Stimulated activated naive CD8-positive, alpha-beta T cell treated with anti-CD3 and anti-CD28 coated beads, Interleukin-15, Interleukin-2, amounts not matched to agents 100 U/mL and 50 U/mL, for 24 hours (primary cell): ENCODE measurements at regions not wholly inside any gene's neighbourhood (a gene's known extent, or its start where the extent isn't known, plus 50 kb on each side); places are given as distances from the start of the nearest gene placed in this dataset.

Source experiments
- ATAC-seq: fragments of 150-1000 bp; cut with Tn5 transposase; one replicate; pipeline ENCODE4 v1.10.0; 2021
- DNase-seq: peaks from one replicate; pipeline ENCODE4 v3.0.0; 2021

GRCh38 chr2:145088756-145089155, 568.8 kb upstream of the ZEB2 start:
- ATAC-seq: no peak
- DNase-seq: no peak

DNA sequence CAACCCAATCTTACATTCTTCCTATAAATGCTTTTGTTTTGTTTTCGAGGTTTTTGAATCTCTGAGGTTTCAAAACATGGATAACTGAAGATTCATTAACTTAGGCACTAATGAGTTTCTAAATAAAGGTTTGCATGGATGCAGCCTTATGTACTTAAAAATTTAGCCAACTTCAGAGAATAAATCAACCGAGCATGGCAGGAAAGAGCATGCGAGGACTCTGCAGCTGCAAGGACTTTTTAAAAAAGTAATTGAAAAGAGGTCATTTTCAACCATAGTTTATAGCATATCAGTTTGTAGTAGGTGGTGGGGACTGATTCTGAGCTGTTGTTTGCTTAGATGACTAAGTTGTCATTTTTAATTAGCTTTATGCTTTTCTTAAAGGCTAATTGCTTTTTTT, 567.0 kb upstream of the ZEB2 start:
- no peak for ATAC-seq

GRCh38 chr2:145085612-145086011, 565.7 kb upstream of the ZEB2 start:
- no peak for ATAC-seq
- no peak for DNase-seq

More for the DNA sequence above, 567.0 kb upstream of the ZEB2 start:
- no peak for DNase-seq

GRCh38 chr2:145080426-145080825, 560.5 kb upstream of the ZEB2 start:
- DNase-seq (no peak), ATAC-seq (no peak)

- ATAC-seq (no peak), DNase-seq (no peak)
These were observed 559.7 kb upstream of the ZEB2 start for GRCh38 chr2:145079641-145080040.

- no peak for ATAC-seq
- no peak for DNase-seq
These were observed 559.0 kb upstream of the ZEB2 start for GRCh38 chr2:145078923-145079322.

- DNase-seq (no peak), ATAC-seq (no peak)
These were observed 556.2 kb upstream of the ZEB2 start for GRCh38 chr2:145076085-145076484.

- DNase-seq (no peak), ATAC-seq (no peak)
These were observed 555.6 kb upstream of the ZEB2 start for GRCh38 chr2:145075454-145076062.

- ATAC-seq (no peak), DNase-seq (no peak)
These were observed 550.8 kb upstream of the ZEB2 start for GRCh38 chr2:145070703-145071102.

- DNase-seq (no peak), ATAC-seq (no peak)
These were observed 548.6 kb upstream of the ZEB2 start for GRCh38 chr2:145068509-145068908.

- ATAC-seq (no peak), DNase-seq (no peak)
These were observed 547.7 kb upstream of the ZEB2 start for GRCh38 chr2:145067549-145068030.

DNA sequence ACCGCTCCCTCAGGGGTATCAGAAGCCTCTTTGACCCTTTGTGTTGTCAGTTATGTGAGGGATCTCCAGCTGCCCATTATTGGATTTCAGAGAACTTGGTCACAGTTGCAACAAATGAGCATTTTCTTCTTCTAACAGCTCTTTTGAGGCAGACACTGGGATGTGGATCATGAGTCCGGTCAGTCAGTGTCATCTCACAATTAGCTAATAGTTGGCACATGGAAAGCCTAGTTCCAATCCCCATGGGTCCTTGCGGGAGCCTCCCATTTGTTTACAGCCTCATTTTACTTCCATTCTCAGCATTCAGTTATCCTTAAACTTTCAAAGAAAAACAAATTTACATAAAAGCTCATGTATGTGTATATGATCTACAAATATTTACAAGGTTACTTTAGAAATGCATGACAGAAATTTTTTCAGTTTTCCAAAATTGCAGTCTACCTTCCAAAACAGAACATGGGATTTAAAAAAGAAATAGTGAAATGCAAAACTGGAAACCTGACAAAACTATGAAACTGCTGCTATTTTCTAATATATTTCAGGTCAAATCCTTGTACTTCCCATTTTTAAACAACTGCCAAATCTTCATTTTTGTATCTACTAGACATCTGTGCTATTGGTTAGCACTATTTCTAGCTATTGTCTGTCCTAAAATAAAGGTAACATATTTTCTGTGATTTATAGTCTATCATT, 547.1 kb upstream of the ZEB2 start:
- DNase-seq: no peak
- no peak for ATAC-seq

GRCh38 chr2:145066151-145066661, 546.3 kb upstream of the ZEB2 start:
- ATAC-seq (no peak), DNase-seq (no peak)

- DNase-seq: no peak
- no peak for ATAC-seq
These were observed 545.4 kb upstream of the ZEB2 start for GRCh38 chr2:145065342-145065741.

GRCh38 chr2:145064511-145064910, 544.6 kb upstream of the ZEB2 start:
- DNase-seq: no peak
- no peak for ATAC-seq

DNA sequence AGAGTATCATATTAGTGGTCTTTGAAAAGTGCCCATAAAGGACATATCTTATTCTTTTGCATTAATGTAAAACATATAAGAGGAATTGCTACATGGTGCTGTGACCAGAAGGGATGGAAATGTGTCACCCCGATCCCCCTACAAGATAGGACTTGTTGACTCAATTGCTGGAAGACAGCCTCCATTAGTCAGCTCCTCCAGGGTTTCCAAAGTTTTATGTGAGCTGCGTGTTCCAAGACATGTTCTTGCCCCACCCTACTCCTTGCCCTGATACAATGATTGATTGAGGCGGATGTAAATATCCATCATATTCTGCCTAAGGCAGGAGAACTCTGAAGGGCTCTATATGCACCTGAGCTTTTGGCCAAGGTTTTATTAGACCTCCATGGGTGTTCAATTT, 541.0 kb upstream of the ZEB2 start:
- ATAC-seq (no peak), DNase-seq (no peak)

DNA sequence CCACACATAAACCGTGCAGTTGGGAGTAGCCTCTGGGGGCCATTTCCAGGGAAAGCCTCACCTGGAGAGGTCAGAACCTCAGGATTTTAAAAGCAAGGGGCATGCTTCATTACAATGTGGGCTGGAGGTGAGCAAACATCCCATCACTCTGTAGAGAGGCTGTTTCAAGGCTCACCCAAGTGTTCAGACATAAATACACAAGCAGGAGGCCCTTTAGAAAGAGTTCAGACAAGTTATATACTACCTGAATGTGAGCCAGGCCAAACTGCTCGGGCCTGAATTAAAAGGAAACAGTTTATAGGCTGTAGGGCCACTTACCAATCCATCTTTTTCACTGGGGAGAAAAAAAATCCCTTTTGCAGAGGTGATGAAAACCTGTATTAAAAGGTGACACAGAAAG, 540.0 kb upstream of the ZEB2 start:
- DNase-seq (no peak), ATAC-seq (no peak)

DNA sequence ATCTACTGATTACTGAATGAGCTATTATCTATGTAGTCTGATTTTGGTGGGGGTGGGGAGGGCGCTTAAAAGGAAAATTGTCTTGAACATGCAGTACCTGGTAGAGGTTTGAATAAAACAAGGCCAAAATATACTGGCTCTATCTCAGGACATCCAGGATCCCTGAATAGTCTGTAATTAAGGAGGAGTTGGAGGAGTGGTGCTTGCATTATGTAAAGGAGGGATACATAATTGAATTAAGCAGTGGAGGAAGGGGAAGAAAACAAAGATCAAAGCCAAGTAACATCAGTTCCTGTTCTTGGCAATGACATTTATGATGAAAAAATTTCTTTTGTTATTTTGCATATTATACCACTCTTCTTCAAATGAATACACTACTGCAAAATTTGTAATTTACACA, 539.4 kb upstream of the ZEB2 start:
- ATAC-seq: no peak

GRCh38 chr2:145058457-145058856, 538.5 kb upstream of the ZEB2 start:
- DNase-seq (no peak), ATAC-seq (no peak)

More for the DNA sequence above, 539.4 kb upstream of the ZEB2 start:
- no peak for DNase-seq

DNA sequence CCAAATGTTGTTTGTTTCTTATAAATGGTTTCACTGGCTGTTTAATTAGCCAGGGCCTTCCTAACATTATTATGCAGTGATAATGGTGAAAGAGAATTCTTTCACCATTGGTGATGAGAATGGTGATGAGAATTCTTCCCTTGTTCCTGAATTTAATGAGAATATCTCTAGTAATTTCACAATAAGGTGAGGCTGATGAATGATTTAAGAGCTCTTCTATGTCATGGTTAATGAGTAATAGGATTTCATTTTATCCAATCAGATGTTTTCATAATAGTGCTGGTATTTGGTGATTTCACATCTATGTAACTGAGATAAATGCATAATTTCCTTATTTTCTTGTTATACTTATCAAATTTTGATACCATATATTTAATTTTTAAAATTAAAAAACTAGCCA, 535.7 kb upstream of the ZEB2 start:
- ATAC-seq (no peak), DNase-seq (no peak)

GRCh38 chr2:145050134-145050533, 530.2 kb upstream of the ZEB2 start:
- DNase-seq (no peak), ATAC-seq (no peak)

DNA sequence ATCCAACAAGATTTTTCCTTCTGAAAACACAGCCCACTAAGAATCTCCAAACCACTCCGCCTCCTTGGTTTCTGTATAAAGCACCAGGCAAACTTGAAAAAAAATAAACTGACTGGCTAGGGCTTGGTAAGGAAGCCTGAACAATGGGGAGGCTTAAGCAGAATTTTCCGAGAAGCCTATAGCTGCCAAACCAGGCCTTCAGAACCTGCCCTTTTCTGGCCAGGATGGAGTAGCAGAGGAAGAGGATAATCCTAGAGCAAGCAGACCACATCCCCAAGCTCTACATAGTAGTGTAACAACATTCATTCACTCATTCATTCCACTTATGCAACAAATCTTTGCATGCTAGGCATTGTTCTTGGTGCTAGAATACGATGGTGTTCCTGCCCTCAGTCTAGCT, 529.6 kb upstream of the ZEB2 start:
- ATAC-seq (no peak), DNase-seq (no peak)

DNA sequence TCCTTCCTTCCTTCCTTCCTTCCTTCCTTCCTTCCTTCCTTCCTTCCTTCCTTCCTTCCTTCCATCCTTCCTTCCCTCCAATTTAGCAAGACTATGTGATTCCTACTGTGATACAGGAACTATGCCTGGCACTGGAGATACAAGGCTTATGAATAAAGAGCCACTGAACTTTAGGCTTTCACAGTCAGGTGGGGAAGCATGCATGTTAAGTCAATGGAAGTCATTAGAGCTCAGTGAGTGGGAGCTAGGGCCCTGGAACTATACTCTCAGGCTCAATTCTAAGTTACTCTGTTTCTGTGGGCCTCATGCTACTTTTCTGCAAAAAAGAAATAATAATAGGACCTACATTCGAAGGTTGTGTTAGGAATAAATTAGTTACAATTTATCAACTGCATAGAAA, 527.6 kb upstream of the ZEB2 start:
- ATAC-seq (no peak), DNase-seq (no peak)

GRCh38 chr2:145044491-145044890, 524.6 kb upstream of the ZEB2 start:
- ATAC-seq (no peak), DNase-seq (no peak)
